ENCODE measurements at regions not wholly inside any gene's neighbourhood (a gene's known extent, or its start where the extent isn't known, plus 50 kb on each side); places are given as distances from the start of the nearest gene placed in this dataset.

DNA sequence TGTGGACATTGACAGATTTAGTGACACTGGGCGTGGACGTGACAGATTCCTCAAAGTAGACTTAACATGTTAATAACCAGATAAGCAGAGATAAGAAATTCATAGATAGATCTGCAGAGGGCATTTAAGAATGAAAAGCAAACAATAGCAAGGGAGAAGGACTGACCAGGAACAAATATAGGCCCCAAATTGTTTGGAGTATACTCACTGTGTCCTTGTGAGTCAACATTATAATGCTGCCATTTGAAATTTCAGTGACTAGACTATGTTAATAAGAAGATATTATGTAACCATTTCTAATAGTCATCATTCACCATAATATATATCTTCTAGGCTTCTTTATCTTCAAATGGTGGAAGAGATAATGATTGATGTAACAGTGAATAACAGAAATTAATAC, 78.1 kb upstream of the SLC38A11 start:
- no peak for DNase-seq

DNA sequence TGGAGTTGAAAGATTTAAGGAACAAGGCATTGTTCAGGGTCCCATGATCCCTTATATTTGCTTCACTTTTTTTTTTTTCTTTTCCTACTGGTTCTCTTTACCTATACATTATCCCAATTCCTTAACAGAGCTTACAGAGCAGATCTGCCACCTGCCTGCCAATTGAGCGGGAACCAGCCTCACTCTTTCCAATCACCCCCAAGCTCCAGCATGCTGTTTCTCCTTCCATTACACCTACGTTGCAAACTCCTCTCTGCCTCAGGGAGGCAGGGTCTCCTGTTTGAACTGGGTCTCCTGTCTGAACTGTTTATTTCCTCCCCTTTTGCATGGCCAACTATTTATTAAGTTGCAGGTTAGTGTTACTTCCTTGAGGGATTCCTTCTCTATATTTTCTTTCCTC, 77.2 kb upstream of the SLC38A11 start:
- no peak for DNase-seq

DNA sequence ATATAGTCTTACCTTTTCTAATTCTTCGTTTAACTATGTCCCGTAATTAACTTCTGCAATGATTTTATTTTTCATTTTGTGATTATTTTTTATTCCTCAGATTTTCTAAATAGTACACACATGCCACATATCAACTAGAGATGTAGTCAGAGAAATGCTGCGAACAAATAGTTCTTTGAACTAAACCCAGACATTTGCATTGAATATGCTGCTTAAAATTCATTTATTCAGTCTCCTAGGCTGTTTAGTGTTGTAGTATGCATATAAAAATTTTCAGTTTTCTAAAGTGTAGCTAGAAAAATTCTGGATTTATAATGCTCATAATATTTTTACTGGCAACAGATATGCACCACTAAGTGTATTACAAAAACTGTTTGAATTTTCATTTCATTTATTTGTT, 68.9 kb upstream of the SLC38A11 start:
- no peak for DNase-seq

DNA sequence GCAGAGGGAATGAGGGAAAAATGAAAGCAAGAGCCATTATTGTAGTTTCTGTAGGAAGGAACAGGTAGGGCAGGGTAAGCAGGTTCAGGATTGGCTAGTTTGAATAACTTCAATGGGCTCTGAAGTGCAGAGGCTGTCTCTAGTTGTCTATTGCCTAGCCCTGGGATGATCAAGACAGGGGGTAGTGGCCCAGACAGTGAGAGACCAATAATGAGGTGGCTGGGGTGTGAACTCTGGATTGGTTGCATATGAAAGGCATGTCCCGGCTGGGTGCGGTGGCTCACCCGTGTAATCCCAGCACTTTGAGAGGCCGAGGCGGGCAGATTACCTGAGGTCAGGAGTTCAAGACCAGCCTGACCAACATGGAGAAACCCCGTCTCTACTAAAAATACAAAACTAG, 67.5 kb upstream of the SLC38A11 start:
- no peak for DNase-seq

DNA sequence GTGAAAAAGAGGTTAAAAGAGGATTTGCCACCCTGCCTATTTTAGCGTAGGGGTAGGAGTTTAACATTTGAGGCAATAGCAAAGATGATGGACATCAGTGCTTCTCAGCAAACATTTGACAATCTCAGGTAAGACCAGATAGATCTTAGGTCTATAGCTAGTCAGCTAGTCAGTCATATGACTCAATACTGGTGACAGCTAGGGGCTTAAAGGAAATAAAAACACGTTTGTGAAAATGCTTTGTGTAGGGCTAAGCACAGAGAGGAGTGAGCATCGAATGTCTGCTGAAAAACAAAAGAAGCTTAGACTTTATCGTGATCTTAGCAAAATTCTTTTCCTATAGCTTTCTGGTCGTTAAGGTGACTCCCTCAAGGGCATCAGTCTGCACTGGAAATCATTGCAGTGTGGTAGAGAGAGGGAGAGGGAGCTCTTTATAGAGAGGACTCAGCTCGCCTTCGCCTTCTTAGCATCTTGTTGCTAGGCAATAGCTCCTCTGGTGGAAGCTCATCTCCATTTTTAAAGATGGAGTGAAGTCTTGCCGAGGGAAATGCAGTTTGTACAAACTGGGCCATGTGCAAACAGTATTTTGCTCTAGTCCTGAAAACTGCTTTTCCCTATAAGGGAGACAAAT, 62.8 kb upstream of the SLC38A11 start:
- DNase-seq, result no peak

DNA sequence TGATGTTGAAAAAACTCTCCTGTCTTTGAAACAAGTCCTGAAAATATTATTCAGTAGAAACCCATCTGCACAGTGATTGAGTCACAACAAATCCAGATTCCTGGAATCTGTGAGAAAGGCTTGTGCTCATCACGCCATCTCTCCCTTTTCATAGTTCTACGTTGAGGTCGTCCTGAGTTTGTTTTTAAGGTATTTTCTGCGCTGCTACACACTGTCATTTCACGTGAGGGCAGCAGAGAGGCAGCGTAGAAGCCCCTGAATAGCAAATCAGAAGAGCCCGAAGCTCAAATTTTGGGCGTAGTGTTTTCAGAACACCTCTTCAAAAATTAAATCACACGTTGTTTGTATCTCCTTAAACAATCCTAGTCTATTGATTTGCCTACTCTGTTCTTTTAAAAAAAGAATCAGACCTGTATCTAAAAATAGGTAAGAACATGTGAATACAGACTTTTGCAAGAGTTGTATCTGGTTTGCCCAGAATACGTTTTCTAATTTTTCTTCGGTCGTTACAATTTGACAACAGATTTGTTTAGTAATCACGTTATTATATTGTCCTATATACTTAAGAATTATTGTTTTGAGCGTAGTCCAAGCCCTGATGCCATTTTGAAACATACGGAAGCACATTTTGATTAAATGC, 61.6 kb upstream of the SLC38A11 start:
- no peak for DNase-seq

DNA sequence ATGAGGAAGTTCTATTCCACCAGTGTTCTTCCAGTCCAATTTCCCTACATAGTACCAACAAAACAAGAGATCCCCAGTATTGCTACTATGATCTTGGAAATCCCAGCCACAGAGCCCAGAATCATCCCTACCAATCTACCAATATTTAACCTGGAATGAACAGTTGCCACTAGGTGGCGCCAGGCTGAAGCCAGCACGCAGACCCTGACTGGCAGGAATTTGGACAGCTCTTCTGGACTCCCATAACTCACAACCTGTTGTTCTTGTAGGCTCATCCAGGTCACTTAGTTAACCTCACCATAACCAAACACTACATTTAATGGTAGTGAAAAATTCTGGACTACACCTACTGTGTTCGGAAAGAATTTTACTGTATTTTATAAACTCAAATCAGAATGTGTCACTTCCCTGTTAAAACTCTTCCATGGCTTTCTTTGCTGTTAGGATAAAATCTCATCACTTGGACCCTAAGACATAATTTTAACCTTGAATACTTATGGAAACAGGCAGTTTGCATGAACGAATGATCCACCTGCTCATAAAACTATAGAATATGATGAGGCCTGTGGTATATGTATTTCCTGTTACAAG, 59.8 kb upstream of the SLC38A11 start:
- peak; percentile 40 for DNase-seq

DNA sequence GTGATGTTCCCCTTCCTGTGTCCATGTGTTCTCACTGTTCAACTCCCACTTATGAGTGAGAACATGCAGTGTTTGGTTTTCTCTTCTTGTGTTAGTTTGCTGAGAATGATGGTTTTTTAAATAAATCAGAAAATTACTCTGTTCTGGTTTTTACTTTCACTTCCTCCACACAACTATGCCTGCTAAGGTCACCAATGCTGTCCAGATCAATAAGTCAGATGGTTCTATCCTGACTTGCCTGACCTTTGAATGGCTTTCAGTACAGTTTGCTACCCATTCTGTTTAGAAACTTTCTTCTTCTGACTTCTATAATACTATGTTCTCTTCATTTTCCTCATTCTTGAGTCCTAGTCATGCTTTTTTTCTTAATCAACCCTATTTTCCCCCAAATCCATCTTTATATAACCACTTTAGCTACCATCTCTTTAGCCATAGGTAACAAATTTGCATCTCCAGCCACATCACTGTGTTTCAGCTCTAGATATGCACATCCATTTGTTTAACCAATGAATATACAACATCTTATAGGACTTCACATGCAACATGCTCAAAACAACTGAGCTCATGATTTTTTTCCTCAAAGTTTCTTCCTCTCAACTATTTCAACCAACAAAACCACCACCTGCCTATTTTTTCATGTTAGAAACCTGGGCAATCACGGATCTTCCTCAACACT, 58.8 kb upstream of the SLC38A11 start:
- no peak for DNase-seq

DNA sequence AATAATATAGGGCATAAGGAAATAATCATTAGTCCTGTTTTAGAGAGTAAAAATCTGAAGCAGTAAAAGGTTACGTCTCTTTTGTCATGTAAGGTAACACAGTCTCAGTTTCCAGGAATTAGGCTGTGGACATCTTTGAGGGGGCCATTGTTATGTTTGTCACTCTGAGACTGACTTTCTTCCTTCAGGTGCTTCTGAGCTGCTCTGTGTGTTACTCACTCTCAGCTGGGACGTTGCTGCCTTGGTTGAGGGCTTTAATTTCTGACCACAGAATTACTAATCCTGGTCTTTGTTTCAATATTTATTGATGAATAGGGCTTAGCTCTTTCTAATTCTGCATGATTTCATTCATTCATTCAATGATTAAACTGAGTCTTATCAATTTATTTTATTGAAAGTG, 55.9 kb upstream of the SLC38A11 start:
- DNase-seq, result no peak

DNA sequence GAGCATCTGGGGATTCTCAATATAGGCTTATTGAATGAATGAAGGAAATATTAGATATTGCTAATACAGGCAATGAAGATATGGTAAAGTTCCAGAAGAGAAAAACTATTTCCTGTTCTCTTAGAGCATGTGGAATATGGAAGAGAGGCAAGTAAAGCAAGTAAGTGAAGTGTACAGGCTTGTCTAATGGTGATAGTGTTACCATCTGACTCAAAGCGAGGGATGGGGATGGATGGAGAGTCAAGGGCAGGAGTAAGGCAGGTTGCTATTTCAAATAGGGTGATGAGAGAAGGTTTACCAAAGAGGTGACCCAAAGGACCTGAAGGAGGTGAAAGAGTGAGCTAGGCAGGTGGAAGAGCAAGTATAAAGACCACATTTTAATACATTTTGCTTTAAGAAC, 55.2 kb upstream of the SLC38A11 start:
- no peak for DNase-seq

DNA sequence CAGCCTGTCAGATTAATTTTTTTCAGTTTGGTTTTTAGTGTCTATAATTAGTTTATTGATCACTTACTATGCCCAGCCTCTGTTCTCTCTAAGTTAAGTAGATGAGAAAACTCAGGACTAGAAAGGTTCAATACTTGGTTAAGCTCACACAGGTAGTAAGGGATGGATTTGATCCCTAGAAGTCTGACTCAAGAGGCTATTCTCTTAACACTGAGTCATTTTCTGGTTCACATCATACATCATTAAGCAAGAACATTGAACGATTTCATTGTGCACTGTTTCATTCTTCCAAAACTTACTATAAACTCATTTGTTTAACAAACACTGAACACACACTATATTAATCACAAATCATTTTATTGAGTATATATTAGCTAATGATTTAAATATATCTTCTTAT, 54.1 kb upstream of the SLC38A11 start:
- DNase-seq, result no peak

DNA sequence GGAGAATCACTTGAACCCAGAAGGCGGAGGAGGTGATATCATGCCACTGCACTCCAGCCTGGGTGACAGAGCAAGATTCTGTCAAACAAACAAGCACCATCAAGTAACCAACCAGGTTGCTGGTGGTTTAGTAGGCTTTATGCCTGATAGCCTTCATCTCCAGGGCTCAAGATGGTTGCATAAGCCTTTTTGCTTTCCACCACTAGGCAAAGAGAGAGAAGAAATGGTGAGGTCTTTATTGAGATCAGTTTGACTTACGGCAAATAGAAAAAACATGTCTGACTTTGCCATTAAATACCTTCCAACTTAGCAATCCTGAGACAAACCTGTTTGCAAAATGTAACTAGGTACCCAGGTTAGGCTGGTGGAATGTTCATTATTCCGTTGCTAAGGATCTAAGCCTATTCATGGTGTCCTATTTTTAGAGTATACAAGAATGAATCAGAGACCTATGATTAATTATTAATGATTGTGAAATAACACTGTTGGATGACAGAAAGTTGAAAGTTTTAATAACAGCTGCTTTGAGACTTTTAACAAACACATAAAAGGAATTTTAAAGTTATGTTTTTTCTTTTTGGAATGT, 53.5 kb upstream of the SLC38A11 start:
- no peak for DNase-seq

DNA sequence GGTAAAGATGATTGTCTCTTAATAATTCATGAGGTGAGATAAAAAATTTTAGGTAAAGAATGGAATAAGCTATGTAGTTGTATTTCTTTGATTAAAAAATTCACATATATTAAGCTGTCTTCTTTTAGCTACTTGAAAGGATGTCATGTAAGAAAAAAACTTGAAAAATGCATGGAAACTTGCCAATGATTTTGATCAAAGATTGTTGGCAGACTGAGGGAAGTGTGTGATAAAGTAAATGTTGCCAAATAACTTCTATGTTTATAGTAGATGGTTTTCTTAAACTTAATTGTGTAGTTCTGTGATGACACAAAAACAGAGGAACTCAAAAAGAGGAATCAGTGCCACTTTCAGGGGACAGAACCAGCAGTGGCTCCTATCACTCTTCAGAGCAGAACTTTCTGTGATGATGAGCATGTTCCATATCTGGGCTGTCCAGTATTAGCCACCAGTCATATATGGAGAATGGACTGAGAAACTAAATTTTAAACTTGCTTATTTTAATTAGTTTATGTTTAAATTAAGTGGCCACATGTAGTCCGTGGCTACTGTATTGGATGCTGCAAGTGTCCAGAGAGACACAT, 51.9 kb upstream of the SLC38A11 start:
- DNase-seq, result no peak

Data from T1000 (cell line).